GM13977 (cell line): ENCODE measurements at regions not wholly inside any gene's neighbourhood (a gene's known extent, or its start where the extent isn't known, plus 50 kb on each side); places are given as distances from the start of the nearest gene placed in this dataset.

Experiments
- DNase-seq: peaks from one replicate; pipeline ENCODE4 v3.0.0; 2012; ENCODE audit warnings: low spot score
- CTCF ChIP-seq: IDR thresholded peaks from 2 replicates; pipeline ENCODE4 v1.5.1; 2012; ENCODE audit warnings: mild to moderate bottlenecking, control low read depth; ENCODE audit not compliant: insufficient read depth; ENCODE audit errors: extremely low read depth, missing control alignments
- in situ Hi-C: fragments of 300-500 bp; cut with MboI; formaldehyde crosslinking; loops from one replicate; pipeline ENCODE4 v1.12.0; 2022; ENCODE audit warnings: low sequenced_read_pairs, low pct_unique_long_range_greater_than_20kb, mixed read lengths, inconsistent platforms; ENCODE audit not compliant: unreplicated experiment

GRCh38 chr3:103025880-103026279 lies 591.1 kb downstream of the ZPLD1 start:
- in situ Hi-C loops, result no loop called here
- no peak for DNase-seq
- no peak for TF ChIP-seq CTCF

- no peak for TF ChIP-seq CTCF
- no peak for DNase-seq
- in situ Hi-C loops, result no loop called here
These were observed 599.0 kb downstream of the ZPLD1 start for GRCh38 chr3:103033841-103034240.

DNA sequence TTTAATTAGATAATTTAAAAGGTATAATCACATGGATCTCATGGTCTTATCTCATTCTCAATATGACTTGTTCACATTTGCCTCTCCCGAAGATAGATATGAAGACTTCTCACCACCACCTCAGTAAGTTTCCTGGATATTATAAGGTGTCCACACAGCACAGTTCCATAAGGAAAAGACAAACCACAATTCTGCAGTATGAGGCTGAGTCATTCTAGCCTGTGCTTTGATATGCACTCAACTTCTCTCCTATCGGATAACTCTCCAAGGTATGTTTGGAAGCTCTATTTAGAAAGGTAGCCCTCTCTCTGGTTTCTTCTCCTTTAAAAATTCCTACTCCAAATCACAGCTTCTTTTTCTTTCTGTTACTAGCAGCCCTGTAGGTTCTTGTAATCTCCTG lies 612.8 kb downstream of the ZPLD1 start:
- DNase-seq, result no peak
- in situ Hi-C loops, result no loop called here
- TF ChIP-seq CTCF, result no peak

- no peak for DNase-seq
- in situ Hi-C loops, result no loop called here
- no peak for TF ChIP-seq CTCF
These were observed 613.4 kb downstream of the ZPLD1 start for GRCh38 chr3:103048068-103048722.

DNA sequence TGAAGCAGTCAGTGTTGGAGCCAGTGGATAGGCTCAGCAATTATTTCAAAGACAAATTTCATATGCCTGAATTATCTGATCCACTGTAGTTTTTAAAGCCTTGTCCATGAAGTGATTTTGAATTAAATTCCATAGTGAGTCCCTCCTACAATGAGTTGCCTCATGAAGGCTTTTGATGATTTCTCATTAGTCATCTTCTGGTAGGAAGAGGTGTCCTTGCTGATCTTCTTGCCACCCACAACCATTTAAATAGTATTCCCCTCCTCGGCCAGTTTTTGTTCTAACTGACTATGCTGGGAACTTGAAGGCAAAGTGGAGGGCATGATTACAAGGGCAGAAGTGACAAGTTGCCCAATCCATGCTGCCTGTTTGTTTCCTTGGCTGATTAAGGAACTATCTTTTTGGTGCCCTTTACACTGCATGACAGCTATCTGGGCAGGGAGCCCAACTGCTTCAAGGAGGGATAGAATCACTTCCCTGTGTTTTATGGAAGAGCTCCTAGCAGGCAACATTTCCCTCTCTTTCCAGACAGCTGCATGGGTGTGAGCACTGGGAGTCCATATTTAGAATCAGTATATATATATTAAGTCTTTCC lies 617.5 kb downstream of the ZPLD1 start:
- in situ Hi-C loops, result no loop called here
- no peak for DNase-seq
- no peak for TF ChIP-seq CTCF

DNA sequence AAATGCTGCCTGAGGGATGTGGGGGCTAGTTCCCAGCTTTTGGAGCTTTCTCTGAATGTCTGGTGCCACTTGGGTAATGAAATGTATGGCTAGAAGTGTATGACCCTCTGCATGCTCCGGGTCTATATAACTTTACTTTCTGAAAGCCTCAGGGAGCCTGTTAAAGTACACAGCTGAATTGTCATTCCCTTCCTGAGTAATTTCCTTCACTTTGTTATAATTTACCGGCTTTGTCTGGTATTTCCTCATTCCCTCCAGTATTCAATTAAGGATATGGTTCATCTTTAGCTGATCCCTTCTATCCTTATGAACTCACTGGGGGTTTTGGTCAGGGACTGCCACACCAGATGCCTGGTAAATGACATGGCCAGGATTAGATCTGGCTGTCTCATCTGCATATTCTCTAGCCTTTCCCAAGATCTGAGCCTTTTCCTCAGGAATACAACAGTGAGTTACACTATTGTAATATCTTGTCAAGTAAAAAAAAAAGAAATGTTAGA lies 620.3 kb downstream of the ZPLD1 start:
- no peak for DNase-seq
- no peak for TF ChIP-seq CTCF
- in situ Hi-C loops, result no loop called here
